Amniotic epithelial cell (primary cell): ENCODE measurements at regions not wholly inside any gene's neighbourhood (a gene's known extent, or its start where the extent isn't known, plus 50 kb on each side); places are given as distances from the start of the nearest gene placed in this dataset.

ENCODE experiments used
- DNase-seq: peaks from one replicate; pipeline ENCODE4 v3.0.0-alpha.2; 2010; ENCODE audit warnings: low read depth

- DNase-seq: no peak
Observed at GRCh38 chr5:132130918-132131715, 57.5 kb downstream of the CSF2 start.

- no peak for DNase-seq
Observed at GRCh38 chr5:132132138-132132537, 58.5 kb downstream of the CSF2 start.

- DNase-seq: peak; percentile 15
Observed at GRCh38 chr5:132134384-132134783, 60.8 kb downstream of the CSF2 start.

- peak; percentile 61 for DNase-seq
Observed at GRCh38 chr5:132136906-132137305, 63.3 kb downstream of the CSF2 start.

- DNase-seq: peak; percentile 36
Observed at GRCh38 chr5:132138260-132138659, 64.7 kb downstream of the CSF2 start.
